IPS-NIHi7 (cell line): ENCODE measurements at regions not wholly inside any gene's neighbourhood (a gene's known extent, or its start where the extent isn't known, plus 50 kb on each side); places are given as distances from the start of the nearest gene placed in this dataset.

Source experiments
- DNase-seq: peaks from one replicate; pipeline ENCODE4 v3.0.0; 2012; ENCODE audit warnings: mixed read lengths; ENCODE audit errors: extremely low spot score

DNA sequence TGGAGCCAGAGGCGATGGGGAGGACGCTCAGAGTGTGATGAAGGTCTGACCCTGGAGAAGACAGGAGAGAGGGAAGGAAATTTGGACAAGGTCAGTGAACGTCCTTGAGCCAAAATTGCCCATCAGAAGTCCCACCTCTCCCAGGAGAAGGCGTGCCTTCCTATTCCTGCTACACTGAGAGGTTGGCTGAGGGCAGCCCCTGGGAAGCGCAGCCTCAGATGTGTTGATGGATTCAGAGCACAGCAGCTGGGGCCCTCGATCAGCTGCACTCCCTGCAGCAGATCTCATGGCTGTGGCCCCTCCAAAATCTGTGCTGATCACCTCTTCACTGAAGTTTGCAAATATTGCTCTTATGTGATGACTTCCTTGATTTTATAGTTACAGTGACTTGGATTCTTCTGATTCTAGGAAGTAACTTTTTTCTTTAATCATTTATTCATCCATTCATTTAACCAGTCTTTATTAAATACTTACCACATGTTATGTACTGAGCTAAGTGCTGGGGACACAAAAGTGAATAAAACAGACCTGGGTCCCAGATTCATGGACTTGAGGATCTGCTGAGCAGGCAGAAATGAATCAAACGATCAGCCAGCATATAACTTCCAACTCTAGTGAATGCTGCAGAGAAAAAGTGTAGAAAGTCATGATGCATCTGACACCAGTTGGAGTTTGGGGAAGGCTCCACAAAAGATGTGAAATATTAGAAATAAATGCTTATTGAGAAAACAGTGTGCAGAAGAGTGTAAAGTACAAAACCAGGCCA lies 69.6 kb upstream of the ARMC2 start:
- DNase-seq = no peak

DNA sequence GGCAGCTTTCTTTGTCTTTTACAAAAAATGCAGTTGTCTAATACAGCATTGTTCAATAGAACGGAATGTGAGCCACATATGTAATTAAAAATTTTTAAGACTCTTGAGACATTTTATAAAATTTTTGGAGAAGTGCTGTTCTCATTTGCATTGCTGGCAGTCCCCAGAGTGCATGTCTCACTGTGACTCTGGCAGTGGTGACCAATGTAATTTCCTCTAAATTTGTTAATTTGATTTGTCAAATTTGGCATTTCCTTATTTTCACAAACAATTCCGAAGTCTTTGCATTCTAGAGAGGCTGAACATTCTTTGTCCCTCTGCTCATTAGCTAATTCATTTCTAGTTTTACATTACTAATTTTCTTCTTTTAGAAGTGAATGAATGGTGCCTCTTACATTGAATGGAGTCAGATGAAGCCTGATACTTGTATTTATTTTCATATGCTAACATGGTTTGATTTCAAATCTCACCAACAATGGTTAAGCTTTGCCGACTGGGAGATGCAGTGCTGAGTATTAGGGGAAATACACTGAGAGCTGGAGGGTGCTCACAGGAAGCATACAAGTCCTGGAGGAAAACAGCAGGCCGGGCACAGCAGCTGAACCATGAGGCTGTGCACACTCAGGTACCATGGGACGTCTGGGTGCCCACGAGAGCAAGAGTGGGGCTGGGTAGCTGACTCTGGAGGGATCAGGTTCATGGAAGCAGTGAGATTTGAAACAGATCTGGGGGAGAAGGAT lies 68.5 kb upstream of the ARMC2 start:
- no peak for DNase-seq

DNA sequence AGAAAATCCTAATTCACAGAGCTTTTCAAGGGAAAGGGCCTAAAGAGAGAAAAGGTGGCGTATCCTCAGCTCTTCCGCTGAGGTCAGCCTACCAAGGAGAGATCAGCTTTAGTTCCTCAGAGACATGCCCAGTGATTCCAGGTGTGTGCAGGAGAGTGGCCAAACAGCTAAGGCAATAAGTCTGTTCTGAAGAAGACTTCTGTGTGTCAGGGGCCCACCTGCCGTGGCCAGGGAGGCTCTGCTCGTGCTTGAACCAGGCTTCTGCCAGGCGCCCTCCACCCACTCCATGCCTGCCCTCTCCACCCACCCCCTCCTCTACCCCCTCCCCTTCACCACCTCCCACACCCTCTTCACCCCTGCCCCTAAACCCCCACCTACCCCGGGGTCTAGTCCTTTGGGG lies 67.4 kb upstream of the ARMC2 start:
- DNase-seq = no peak

DNA sequence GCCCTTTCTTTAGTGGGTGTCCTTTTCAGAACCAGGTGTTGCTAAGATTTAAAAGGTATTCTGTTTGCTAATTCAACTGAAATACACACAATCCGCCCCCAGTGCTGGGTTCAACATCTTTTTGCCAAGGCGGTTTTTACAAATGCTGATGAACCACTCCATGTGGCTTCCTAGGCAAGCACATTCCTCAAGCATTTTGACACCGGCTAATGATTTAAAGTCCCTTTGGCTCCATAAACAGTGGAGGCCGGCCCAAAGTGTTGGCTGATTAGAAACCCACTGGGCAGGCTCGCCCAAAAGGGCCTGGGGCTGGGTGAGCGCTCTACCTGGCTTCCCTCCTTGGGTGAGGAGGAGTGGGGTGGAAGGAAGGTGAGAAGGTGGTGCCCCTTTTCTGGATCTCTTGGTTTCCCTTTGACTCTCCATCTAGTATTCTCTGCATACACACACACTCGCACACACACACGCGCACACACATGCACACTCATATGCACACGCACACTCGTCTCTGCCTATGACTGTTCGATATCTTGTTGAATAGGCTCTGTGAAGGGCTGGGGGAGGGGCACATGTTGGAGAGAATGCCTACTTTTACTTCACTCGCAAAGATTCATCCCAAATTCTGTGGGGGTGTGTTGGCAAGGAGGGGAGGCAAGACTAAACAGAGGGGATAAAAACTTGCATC lies 66.7 kb upstream of the ARMC2 start:
- peak; percentile 57 for DNase-seq

DNA sequence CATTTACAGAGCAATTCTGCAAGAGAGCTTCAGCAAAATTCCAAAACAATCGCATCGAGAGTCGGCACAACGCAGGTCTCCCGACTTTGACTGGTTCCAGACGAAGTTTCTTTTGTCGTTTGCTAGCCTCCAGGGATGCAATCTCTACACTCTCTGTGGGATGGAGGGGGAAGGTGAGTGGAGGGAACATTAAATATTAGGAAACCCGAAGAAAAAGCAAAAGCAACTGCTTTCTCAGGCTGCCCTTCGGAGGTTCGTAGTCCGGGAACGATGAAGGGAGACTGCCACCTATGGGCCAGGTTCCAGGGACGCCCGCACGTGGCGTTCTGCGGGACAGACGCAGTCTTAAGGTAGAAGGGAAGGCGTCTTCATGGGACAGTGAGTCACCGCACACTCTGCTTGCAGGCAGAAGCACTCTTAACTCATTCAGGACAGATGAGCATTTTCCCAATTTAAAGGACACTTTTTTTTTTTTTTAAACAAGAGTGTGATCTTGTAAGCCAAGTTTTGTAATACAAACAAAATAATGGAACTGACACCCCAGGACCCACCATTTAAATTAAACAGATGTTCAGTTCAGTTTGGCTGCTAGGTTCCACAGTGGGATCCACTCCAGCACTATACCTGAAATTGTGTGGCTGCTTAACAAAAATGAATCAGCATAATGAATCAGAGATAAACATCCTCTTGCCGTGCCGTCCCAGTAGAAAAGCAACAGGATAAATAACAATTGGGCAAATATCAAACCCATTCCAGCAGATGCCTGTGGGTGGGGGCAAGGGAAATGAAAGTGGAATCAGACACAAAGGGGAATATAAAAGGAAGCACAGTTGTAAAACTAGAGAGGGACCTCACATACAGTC lies 65.8 kb upstream of the ARMC2 start:
- peak; percentile 93 for DNase-seq

DNA sequence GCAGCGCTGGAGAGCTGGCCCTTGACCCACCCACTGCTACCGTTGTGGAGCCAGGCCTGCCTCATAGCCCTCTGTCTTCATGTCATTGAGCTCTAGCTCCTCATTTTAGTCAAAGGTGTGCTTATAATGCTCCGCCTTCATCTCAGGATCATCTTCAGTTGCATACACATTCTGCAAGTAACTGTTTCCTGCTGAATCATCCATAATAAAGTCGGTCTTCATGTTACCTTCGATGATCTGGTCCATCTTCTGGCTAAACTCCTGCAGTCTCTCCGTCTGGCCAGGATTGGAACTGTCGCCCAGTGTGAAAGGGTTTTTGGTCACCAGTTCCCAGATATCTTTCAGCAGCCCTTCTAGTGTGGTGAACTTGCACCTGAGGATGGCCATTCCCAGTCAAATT lies 62.6 kb upstream of the ARMC2 start:
- no peak for DNase-seq

DNA sequence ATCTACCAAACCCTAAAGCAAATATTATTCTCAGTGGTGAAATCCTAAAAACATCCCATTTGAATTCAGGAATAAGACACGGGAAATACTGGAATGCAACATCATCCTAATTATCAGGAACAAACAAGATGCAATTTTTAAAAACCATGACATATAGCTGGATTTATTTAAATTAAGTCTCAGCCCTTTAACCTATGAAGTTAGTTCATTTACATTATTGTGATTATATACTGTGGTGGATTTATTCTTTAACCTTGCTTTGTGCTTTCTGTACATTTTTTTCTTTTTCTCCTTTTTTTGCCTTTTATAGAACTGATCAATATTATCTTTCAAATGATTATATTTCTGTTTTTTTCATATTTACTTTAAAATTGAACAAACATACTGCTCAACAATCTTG lies 59.8 kb upstream of the ARMC2 start:
- DNase-seq = no peak

DNA sequence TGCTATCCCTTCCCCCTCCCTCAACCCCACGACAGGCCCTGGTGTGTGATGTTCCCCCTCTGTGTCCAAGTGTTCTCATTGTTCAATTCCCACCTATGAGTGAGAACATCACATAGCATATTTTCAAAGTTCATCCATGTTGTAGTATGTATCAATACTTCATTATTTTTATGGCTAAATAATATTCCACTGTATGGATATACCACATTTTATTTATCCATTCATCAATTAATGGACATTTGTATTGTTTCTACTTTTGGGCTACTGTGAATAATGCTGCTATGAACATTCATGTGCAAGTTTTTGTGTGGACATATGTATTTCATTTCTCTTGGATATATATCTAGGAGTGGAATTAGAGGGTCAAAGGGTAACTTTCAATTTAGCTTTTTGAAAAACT lies 58.7 kb upstream of the ARMC2 start:
- DNase-seq = no peak

DNA sequence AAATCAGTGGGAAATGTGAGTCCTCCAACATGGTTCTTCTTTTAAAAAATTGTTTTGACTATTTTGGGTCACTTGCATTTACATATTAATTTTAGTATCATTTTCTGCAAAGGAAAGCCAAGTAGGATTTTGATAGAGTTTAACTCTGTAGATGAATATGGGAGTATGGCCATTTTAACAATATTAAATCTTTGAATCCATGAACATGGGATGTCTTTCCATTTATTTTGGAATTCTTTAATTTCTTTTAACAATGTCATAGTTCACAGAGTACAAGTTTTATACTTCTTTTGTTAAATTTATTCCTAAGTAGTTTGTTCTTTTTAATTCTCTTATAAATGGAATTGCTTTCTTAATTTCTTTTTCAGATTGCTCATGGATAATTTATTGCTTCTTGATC lies 56.5 kb upstream of the ARMC2 start:
- no peak for DNase-seq

DNA sequence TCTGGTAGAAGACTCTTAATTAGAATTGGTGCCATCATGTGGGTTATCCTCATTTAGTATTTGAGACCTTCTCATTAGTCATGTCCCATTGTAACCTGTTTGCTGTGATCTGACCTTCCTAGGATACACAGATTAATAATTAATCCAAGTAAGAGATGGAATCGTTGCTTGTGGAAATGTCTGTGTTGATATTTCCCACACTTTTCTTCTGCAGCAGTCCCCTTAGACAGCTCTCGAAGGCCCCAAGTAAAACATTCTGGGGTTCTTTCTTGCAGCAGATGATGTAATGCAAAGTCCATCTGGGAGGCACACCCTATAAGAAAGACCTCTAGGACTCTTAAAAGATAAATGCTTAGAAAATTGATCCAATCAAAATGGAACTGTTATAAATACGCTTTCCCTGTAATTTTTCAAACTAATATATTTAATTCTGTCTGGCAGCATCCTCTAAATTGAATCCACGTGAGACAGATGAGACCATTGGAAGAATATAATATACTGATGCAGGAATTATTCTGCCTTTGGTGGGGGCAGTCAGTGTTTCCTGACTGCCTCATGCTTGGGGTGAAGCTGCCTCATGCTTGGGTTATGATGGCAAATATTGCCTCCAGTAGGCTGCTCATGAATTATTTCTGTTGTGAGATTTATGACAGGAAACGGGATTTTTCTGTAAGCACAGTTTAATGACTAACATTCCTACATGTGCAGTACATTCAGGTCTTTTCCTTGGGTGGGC lies 54.5 kb upstream of the ARMC2 start:
- no peak for DNase-seq

DNA sequence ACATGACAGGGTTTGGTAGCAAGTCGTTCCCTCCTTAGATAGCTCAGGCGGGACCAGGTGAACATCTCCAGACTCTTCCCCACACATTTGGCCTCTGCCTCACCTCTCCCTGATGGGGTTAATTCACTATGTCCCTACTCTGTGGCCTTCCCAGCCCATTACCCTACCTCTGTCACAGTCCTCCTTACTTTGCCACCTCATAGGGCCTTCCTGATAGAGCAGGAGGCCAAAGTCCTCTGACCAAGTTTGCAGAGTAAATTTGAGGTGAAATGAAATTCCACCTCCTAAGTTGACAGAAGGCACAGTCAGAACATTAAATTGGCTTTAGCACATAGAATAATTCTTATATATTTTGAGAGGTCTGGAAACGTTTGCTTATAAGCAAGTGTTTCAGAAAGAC lies 53.1 kb upstream of the ARMC2 start:
- no peak for DNase-seq

DNA sequence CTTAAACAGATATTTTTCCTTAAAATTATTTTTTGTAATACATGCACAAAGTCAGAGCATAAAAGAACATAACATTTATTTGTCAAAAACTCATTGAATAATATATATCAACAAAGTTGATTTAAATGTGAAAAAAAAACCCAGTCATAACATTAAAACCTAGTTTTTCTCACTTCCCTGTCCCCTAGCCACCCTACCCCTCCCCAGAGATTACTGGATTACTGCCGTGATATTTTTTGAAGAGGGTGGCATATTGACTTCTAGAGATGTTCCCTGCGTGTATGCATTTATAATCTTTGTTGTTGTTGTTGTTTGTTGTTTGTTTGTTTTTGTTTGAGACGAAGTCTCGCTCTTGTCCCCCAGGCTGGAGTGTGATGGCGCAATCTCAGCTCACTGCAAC lies 52.4 kb upstream of the ARMC2 start:
- no peak for DNase-seq

DNA sequence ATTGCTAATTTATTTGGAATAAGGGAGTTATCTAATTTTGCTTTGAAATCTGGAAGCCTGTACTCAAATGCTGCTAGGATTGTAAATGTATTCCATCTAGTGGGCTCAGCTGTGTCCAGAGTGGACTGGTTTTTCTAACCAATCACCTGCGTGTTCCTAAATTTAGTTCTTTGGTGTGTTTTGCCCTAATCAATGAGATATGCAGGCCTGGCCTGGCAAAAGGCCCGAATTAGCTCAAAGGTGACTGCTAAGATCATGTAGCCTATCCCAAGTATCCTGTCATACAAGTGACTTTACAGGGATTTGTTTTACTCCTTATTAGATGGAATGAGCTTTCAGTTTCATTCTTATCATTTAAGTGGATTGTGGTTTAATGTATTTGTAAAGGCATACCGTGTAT lies 51.3 kb upstream of the ARMC2 start:
- DNase-seq = no peak

DNA sequence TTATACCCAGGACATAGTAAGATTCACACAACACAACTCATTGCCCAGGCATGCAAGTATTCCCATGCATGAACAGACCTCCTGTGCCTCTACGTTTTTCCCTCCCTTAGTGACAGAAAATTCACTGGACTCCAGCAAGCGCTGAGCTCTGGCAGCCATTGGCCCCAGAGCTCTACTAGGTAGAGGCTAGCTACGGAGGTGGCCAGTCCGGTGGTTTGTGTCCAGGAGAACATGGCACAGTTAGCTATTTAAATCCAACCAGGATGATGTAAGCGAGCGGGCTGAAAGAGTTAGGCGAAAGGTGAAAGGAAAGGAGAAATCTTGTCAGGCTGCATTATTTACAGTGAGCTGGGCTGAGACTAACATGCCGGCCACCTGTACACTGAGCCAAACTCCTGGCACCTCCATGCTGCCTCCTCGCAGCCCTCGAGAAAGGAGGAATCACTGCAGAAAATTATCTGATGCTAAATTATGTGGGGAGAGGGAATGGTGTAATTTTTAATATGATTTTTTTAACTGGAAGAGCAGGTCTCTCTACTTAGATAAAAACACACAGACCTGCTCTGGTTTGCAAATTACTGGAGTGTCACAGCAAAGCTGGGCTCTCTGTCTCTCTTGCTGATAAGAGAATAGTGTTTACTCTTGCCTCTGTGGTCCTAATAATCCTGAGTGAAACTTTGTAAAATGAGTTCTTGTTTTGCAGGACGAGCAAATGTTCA lies 50.1 kb upstream of the ARMC2 start:
- DNase-seq = no peak
